OCI-LY3 (cell line): ENCODE measurements at regions not wholly inside any gene's neighbourhood (a gene's known extent, or its start where the extent isn't known, plus 50 kb on each side); places are given as distances from the start of the nearest gene placed in this dataset.

Experiments
- H2AFZ ChIP-seq: fragments of 200-600, 300-600 bp; shearing (Covaris generic); 2 replicates; pipeline ENCODE4 v1.6.0; 2014; ENCODE audit warnings: antibody characterized with exemption, low read depth, low read length
- H3K27ac ChIP-seq: fragments of 200-600, 300-600 bp; sonication (generic); 2 replicates; pipeline ENCODE4 v1.5.1; 2014; ENCODE audit warnings: mild to moderate bottlenecking, low read length, moderate library complexity, mixed read lengths
- H3K27me3 ChIP-seq: fragments of 200-600, 300-600 bp; sonication (generic); 2 replicates; pipeline ENCODE4 v1.6.1; 2014; ENCODE audit warnings: low read depth, low read length, mixed read lengths
- H3K36me3 ChIP-seq: fragments of 200-600, 300-600 bp; sonication (generic); replicated peaks from 2 replicates; pipeline ENCODE3; 2014; ENCODE audit warnings: low read depth, low read length, mixed read lengths
- H3K4me1 ChIP-seq: fragments of 300-600, 200-600 bp; sonication (generic); 2 replicates; pipeline ENCODE4 v1.6.1; 2014; ENCODE audit warnings: low read length, mixed read lengths
- H3K4me2 ChIP-seq: fragments of 200-600, 300-600 bp; sonication (generic); 2 replicates; pipeline ENCODE4 v1.6.1; 2014; ENCODE audit warnings: low read length, mixed read lengths
- H3K4me3 ChIP-seq: fragments of 300-600, 200-600 bp; sonication (generic); 2 replicates; pipeline ENCODE4 v1.5.1; 2014; ENCODE audit warnings: antibody characterized with exemption, mild to moderate bottlenecking, low read length, moderate library complexity
- H3K79me2 ChIP-seq: fragments of 300-600, 200-600 bp; shearing (Covaris generic); 2 replicates; pipeline ENCODE4 v1.6.1; 2014; ENCODE audit warnings: mild to moderate bottlenecking, low read length, mixed read lengths
- H3K9ac ChIP-seq: fragments of 300-600, 200-600 bp; shearing (Covaris generic); 2 replicates; pipeline ENCODE4 v1.6.0; 2014; ENCODE audit warnings: mild to moderate bottlenecking, low read length, moderate library complexity
- H3K9me3 ChIP-seq: fragments of 200-600, 300-600 bp; shearing (Covaris generic); 2 replicates; pipeline ENCODE4 v1.6.1; 2014; ENCODE audit warnings: low read length, mixed read lengths; ENCODE audit not compliant: insufficient read depth
- H4K20me1 ChIP-seq: fragments of 200-600, 300-600 bp; sonication (generic); 2 replicates; pipeline ENCODE4 v1.6.1; 2016; ENCODE audit warnings: low read length, mixed read lengths; ENCODE audit not compliant: insufficient read depth
- EZH2phosphoT487 ChIP-seq: fragments of 200-600 bp; shearing (Covaris generic); IDR thresholded peaks from 2 replicates; pipeline ENCODE4 v1.6.1; 2018; ENCODE audit warnings: antibody characterized with exemption, mixed run types, low read depth
- TF ChIP-seq, protein P1 (sequence below): fragments of 200-600, 300-600 bp; sonication (generic); IDR thresholded peaks from 2 replicates; pipeline ENCODE4 v1.5.1; 2014; ENCODE audit warnings: antibody characterized with exemption, low read length, low read depth

GRCh38 chr2:19554520-19554919 lies 196.1 kb upstream of the OSR1 start:
- Histone ChIP-seq H3K36me3 (no peaks in the 10 kb centered on the region), H3K27me3 (0 out of 2 replicates have a peak, but pooled peaks cover 8% of the 10 kb centered on the region), H3K4me1 (peaks cover 30% of the 10 kb centered on the region), H3K79me2 (no peaks in the 10 kb centered on the region), H3K9me3 (no peaks in the 10 kb centered on the region), H3K4me3 (no peak overlapping the region), H3K4me2 (peak overlapping the region; percentile 23), H4K20me1 (no peaks in the 10 kb centered on the region), H2AFZ (no peak overlapping the region), H3K27ac (0 out of 2 replicates have a peak overlapping the region, but pooled peaks have one; percentile 14), H3K9ac (no peak overlapping the region)
- TF ChIP-seq EZH2phosphoT487, result no peak
- TF ChIP-seq, protein P1, sequence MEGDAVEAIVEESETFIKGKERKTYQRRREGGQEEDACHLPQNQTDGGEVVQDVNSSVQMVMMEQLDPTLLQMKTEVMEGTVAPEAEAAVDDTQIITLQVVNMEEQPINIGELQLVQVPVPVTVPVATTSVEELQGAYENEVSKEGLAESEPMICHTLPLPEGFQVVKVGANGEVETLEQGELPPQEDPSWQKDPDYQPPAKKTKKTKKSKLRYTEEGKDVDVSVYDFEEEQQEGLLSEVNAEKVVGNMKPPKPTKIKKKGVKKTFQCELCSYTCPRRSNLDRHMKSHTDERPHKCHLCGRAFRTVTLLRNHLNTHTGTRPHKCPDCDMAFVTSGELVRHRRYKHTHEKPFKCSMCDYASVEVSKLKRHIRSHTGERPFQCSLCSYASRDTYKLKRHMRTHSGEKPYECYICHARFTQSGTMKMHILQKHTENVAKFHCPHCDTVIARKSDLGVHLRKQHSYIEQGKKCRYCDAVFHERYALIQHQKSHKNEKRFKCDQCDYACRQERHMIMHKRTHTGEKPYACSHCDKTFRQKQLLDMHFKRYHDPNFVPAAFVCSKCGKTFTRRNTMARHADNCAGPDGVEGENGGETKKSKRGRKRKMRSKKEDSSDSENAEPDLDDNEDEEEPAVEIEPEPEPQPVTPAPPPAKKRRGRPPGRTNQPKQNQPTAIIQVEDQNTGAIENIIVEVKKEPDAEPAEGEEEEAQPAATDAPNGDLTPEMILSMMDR, result no peak

DNA sequence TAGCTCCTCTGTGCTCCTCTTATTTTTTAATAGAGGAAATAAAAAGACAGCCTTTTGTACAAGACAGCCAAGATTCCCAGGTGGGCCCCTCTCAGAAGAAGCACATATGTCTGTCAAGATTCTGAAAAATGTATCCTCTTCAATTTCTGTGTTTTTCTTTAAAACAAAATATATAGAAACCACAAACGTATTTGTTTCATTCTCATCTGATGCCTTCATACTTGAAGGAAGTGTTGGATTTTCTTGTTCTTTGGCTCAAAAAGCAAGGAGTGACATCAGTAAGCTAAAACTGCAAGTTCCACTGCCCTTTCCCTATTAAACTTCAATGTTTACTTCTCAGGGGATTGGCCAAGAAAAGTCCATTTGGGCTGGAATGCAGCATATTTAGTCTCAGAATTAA lies 193.8 kb upstream of the OSR1 start:
- Histone ChIP-seq H2AFZ (no peak overlapping the region), H3K27me3 (0 out of 2 replicates have a peak, but pooled peaks cover 8% of the 10 kb centered on the region)

GRCh38 chr2:19550750-19551149 lies 192.3 kb upstream of the OSR1 start:
- no peak overlapping the region for H3K4me3 ChIP-seq
- no peaks in the 10 kb centered on the region for H3K36me3 ChIP-seq
- no peak overlapping the region for H3K4me2 ChIP-seq
- 0 out of 2 replicates have a peak, but pooled peaks cover 8% of the 10 kb centered on the region for H3K27me3 ChIP-seq
- no peak overlapping the region for H2AFZ ChIP-seq
- H3K79me2 ChIP-seq, result no peaks in the 10 kb centered on the region
- H3K4me1 ChIP-seq, result peaks cover 22% of the 10 kb centered on the region
- no peak overlapping the region for H3K9ac ChIP-seq
- H4K20me1 ChIP-seq, result no peaks in the 10 kb centered on the region
- H3K27ac ChIP-seq, result no peak overlapping the region
- TF ChIP-seq, protein P1, result no peak
- no peak for TF ChIP-seq EZH2phosphoT487
- no peaks in the 10 kb centered on the region for H3K9me3 ChIP-seq

More for the DNA sequence above, 193.8 kb upstream of the OSR1 start:
- Histone ChIP-seq H3K79me2 (no peaks in the 10 kb centered on the region), H4K20me1 (no peaks in the 10 kb centered on the region), H3K9ac (no peak overlapping the region), H3K4me1 (peaks cover 17% of the 10 kb centered on the region), H3K27ac (no peak overlapping the region), H3K36me3 (no peaks in the 10 kb centered on the region), H3K4me2 (no peak overlapping the region), H3K4me3 (no peak overlapping the region), H3K9me3 (no peaks in the 10 kb centered on the region)
- TF ChIP-seq, protein P1, result no peak
- no peak for TF ChIP-seq EZH2phosphoT487

- Histone ChIP-seq H3K4me1 (peaks cover 28% of the 10 kb centered on the region), H3K36me3 (no peaks in the 10 kb centered on the region), H2AFZ (no peak overlapping the region), H3K4me3 (no peak overlapping the region), H3K79me2 (no peaks in the 10 kb centered on the region), H3K9me3 (no peaks in the 10 kb centered on the region), H3K27ac (no peak overlapping the region), H3K27me3 (0 out of 2 replicates have a peak, but pooled peaks cover 8% of the 10 kb centered on the region), H4K20me1 (no peaks in the 10 kb centered on the region), H3K4me2 (no peak overlapping the region), H3K9ac (no peak overlapping the region)
- TF ChIP-seq, protein P1, result no peak
- TF ChIP-seq EZH2phosphoT487, result no peak
These were observed 191.4 kb upstream of the OSR1 start for GRCh38 chr2:19549821-19550220.
